ENCODE measurements at regions not wholly inside any gene's neighbourhood (a gene's known extent, or its start where the extent isn't known, plus 50 kb on each side); places are given as distances from the start of the nearest gene placed in this dataset.

DNA sequence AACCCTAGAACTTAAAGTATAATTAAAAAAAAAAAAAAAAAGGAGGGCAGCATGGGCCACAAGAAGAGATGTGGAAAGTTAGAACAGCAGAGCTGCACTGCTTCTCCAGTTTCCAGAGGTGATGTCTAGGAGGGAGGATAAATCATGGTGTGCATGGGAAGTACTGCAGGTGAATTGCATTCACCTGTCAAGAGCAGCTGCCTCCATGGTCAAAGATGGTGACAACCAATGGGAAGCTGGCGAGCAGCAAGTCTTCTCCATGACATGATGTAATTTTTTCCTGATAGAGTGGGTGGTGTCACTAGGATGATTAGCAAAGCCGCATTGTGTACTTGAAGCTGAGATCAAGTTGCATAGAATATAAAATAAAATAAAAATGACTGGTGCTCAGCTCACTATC is 95.6 kb upstream of the HS3ST4 start (continued):
- TF ChIP-seq, protein P1, sequence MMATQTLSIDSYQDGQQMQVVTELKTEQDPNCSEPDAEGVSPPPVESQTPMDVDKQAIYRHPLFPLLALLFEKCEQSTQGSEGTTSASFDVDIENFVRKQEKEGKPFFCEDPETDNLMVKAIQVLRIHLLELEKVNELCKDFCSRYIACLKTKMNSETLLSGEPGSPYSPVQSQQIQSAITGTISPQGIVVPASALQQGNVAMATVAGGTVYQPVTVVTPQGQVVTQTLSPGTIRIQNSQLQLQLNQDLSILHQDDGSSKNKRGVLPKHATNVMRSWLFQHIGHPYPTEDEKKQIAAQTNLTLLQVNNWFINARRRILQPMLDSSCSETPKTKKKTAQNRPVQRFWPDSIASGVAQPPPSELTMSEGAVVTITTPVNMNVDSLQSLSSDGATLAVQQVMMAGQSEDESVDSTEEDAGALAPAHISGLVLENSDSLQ (IDR thresholded peaks at IDR 0.05) = no peak
- TF ChIP-seq KLF5 (IDR thresholded peaks at IDR 0.05; ENCODE audit: partially characterized antibody) (no peak), WRNIP1 (IDR thresholded peaks at IDR 0.05; ENCODE audit: borderline replicate concordance, low read depth, low read length) (no peak), EP300 (IDR thresholded peaks at IDR 0.05; ENCODE audit: borderline replicate concordance in 1 of 2, control insufficient read depth in 1 of 2, low read depth in 2 of 2, low read length in 2 of 2) (no peak)

DNA sequence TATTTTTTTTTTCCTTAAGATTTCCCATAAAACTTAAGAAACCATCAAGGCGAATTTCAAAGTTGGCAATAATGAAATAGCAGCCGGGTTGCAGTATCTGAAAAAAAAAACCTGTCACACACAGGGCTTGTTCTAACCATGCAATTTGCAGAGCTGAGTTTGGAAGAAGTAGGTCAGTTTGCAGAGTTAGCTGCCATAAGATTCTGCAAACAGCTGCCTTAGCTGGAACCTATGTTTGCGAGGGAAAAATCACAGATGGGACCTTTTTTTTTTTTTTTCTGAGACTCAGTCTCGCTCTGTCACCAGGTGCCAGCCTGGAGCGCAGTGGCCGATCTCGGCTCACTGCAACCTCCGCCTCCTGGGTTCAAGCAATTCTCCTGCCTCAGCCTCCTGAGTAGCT is 98.5 kb upstream of the HS3ST4 start:
- POLR2A ChIA-PET = no interaction called here
- FAIRE-seq = no peak
- in situ Hi-C loops (cut with MboI) = no loop called here
- TF ChIP-seq YY1 (IDR thresholded peaks at IDR 0.05; ENCODE audit: low read depth, low read length) = no peak
- TF ChIP-seq, protein P2, sequence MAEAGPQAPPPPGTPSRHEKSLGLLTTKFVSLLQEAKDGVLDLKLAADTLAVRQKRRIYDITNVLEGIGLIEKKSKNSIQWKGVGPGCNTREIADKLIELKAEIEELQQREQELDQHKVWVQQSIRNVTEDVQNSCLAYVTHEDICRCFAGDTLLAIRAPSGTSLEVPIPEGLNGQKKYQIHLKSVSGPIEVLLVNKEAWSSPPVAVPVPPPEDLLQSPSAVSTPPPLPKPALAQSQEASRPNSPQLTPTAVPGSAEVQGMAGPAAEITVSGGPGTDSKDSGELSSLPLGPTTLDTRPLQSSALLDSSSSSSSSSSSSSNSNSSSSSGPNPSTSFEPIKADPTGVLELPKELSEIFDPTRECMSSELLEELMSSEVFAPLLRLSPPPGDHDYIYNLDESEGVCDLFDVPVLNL (IDR thresholded peaks at IDR 0.05; ENCODE audit: low read depth, low read length) = no peak
- no peak for TF ChIP-seq SP1 (IDR thresholded peaks at IDR 0.05; ENCODE audit: low read depth, low read length)
- TF ChIP-seq NFYA (IDR thresholded peaks at IDR 0.05; ENCODE audit: borderline replicate concordance, low read depth, low read length) = no peak
- TF ChIP-seq ATF7 (IDR thresholded peaks at IDR 0.05; ENCODE audit: low read depth) = no peak
- TF ChIP-seq, protein P3, sequence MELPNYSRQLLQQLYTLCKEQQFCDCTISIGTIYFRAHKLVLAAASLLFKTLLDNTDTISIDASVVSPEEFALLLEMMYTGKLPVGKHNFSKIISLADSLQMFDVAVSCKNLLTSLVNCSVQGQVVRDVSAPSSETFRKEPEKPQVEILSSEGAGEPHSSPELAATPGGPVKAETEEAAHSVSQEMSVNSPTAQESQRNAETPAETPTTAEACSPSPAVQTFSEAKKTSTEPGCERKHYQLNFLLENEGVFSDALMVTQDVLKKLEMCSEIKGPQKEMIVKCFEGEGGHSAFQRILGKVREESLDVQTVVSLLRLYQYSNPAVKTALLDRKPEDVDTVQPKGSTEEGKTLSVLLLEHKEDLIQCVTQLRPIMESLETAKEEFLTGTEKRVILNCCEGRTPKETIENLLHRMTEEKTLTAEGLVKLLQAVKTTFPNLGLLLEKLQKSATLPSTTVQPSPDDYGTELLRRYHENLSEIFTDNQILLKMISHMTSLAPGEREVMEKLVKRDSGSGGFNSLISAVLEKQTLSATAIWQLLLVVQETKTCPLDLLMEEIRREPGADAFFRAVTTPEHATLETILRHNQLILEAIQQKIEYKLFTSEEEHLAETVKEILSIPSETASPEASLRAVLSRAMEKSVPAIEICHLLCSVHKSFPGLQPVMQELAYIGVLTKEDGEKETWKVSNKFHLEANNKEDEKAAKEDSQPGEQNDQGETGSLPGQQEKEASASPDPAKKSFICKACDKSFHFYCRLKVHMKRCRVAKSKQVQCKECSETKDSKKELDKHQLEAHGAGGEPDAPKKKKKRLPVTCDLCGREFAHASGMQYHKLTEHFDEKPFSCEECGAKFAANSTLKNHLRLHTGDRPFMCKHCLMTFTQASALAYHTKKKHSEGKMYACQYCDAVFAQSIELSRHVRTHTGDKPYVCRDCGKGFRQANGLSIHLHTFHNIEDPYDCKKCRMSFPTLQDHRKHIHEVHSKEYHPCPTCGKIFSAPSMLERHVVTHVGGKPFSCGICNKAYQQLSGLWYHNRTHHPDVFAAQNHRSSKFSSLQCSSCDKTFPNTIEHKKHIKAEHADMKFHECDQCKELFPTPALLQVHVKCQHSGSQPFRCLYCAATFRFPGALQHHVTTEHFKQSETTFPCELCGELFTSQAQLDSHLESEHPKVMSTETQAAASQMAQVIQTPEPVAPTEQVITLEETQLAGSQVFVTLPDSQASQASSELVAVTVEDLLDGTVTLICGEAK (IDR thresholded peaks at IDR 0.05; ENCODE audit: borderline replicate concordance) = no peak
- no peak for TF ChIP-seq NRF1 (conservative IDR thresholded peaks at IDR 0.05; ENCODE audit: low read depth, low read length)
- TF ChIP-seq, protein P4, sequence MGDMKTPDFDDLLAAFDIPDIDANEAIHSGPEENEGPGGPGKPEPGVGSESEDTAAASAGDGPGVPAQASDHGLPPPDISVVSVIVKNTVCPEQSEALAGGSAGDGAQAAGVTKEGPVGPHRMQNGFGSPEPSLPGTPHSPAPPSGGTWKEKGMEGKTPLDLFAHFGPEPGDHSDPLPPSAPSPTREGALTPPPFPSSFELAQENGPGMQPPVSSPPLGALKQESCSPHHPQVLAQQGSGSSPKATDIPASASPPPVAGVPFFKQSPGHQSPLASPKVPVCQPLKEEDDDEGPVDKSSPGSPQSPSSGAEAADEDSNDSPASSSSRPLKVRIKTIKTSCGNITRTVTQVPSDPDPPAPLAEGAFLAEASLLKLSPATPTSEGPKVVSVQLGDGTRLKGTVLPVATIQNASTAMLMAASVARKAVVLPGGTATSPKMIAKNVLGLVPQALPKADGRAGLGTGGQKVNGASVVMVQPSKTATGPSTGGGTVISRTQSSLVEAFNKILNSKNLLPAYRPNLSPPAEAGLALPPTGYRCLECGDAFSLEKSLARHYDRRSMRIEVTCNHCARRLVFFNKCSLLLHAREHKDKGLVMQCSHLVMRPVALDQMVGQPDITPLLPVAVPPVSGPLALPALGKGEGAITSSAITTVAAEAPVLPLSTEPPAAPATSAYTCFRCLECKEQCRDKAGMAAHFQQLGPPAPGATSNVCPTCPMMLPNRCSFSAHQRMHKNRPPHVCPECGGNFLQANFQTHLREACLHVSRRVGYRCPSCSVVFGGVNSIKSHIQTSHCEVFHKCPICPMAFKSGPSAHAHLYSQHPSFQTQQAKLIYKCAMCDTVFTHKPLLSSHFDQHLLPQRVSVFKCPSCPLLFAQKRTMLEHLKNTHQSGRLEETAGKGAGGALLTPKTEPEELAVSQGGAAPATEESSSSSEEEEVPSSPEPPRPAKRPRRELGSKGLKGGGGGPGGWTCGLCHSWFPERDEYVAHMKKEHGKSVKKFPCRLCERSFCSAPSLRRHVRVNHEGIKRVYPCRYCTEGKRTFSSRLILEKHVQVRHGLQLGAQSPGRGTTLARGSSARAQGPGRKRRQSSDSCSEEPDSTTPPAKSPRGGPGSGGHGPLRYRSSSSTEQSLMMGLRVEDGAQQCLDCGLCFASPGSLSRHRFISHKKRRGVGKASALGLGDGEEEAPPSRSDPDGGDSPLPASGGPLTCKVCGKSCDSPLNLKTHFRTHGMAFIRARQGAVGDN (IDR thresholded peaks at IDR 0.05) = no peak
- TF ChIP-seq EP300 (IDR thresholded peaks at IDR 0.05; ENCODE audit: borderline replicate concordance in 1 of 2, control insufficient read depth in 1 of 2, low read depth in 2 of 2, low read length in 2 of 2) = no peak

More for the DNA sequence above, 98.5 kb upstream of the HS3ST4 start:
- intact Hi-C loops (cut with micrococcal nuclease; ENCODE audit: unreplicated experiment) = no loop called here
- ChIA-PET RAD21 (ENCODE audit: unreplicated experiment) (no interaction called here), SMC1A (ENCODE audit: uncharacterized antibody, unreplicated experiment) (interaction anchor here (0.6 kb wide), 1 partner anchor 236 kb away, joined by 5 read pairs; no protein-coding TSS in a partner anchor), CTCF (no interaction called here)
- Histone ChIP-seq H3K4me3 (no peak overlapping the region), H3K27me3 (replicated peaks in 1 of 2; ENCODE audit: control insufficient read depth in 2 of 2, insufficient read depth in 2 of 2, low read length in 1 of 2) (no peaks in the 10 kb centered on the region), H4K20me1 (ENCODE audit: control insufficient read depth, insufficient read depth) (no peaks in the 10 kb centered on the region), H3K9ac (ENCODE audit: control insufficient read depth, insufficient read depth, low read length) (no peak overlapping the region), H3K4me1 (ENCODE audit: control insufficient read depth, insufficient read depth, low read length) (no peaks in the 10 kb centered on the region), H2AFZ (ENCODE audit: control insufficient read depth, low read depth, low read length) (no peak overlapping the region), H3K9me3 (replicated peaks; ENCODE audit: control insufficient read depth, insufficient read depth, low read length) (no peaks in the 10 kb centered on the region), H3K4me2 (ENCODE audit: control insufficient read depth, insufficient read depth) (no peak overlapping the region), H3K79me2 (ENCODE audit: control insufficient read depth, insufficient read depth, low read length) (no peaks in the 10 kb centered on the region), H3K36me3 (ENCODE audit: control insufficient read depth in 2 of 2, insufficient read depth in 2 of 2, low read length in 1 of 2) (no peaks in the 10 kb centered on the region), H3K27ac (ENCODE audit: control insufficient read depth, insufficient read depth) (no peak overlapping the region)
- DNase-seq (ENCODE audit: low read depth, low spot score) (no peak), ATAC-seq (no peak)
- no TSS peak for BruUV-seq (replicated peaks)
- WGBS (ENCODE audit: insufficient coverage, insufficient replicate concordance, low lambda C conversion rate, missing lambda C conversion rate) = 3% methylated on average over 3 of the region's 8 CpGs

Data from GM12878 (cell line).